ENCODE measurements at regions not wholly inside any gene's neighbourhood (a gene's known extent, or its start where the extent isn't known, plus 50 kb on each side); places are given as distances from the start of the nearest gene placed in this dataset.

DNA sequence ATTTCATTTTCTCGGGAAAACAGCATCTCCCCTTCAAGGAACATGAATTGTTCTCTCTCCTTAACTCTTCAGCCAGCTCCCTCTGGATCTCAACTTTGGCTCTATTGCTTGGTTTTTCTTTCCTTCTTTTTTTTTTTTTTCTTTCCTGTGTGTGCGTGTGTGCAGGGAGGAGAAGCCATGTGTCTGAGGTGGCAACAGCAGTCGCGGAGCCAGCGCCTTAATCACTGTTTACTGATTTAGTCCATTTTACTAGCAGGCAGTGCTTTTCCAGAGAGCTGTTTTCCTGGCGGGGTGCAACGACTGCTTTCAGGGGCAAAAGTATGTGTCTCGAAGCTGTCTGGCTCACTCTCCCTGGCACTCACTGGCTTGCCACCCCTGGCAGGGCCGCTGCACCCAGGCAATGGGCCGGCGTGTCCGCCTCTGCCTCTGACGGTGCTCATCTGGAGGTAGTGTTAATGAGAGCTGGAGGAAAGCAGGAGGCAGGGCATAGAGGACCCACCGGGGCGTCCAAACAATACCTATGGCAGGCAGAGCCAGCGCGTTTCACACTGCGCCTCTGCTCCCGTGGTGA, 835.4 kb upstream of the NR2F2 start:
- no peak for TF ChIP-seq CTCF (IDR thresholded peaks at IDR 0.05; ENCODE audit: partially characterized antibody, unreplicated experiment)
- no peaks in the 10 kb centered on the region for H3K27me3 Mint-ChIP-seq (ENCODE audit: unreplicated experiment)

GRCh38 chr15:95497634-95498033, 832.9 kb upstream of the NR2F2 start:
- H3K27me3 Mint-ChIP-seq (ENCODE audit: unreplicated experiment), result no peaks in the 10 kb centered on the region
- no peaks in the 10 kb centered on the region for H3K9me3 Mint-ChIP-seq (ENCODE audit: unreplicated experiment)
- H3K27ac Mint-ChIP-seq (ENCODE audit: unreplicated experiment), result no peak overlapping the region
- no peak for DNase-seq
- H3K4me1 Mint-ChIP-seq (ENCODE audit: low read depth, unreplicated experiment), result no peaks in the 10 kb centered on the region
- no peaks in the 10 kb centered on the region for H3K36me3 Mint-ChIP-seq (ENCODE audit: unreplicated experiment)
- no peak for TF ChIP-seq CTCF (IDR thresholded peaks at IDR 0.05; ENCODE audit: partially characterized antibody, unreplicated experiment)
- no peak overlapping the region for H3K4me3 Mint-ChIP-seq (ENCODE audit: unreplicated experiment)

More for the DNA sequence above, 835.4 kb upstream of the NR2F2 start:
- Mint-ChIP-seq H3K4me1 (ENCODE audit: low read depth, unreplicated experiment) (no peaks in the 10 kb centered on the region), H3K36me3 (ENCODE audit: unreplicated experiment) (no peaks in the 10 kb centered on the region), H3K9me3 (ENCODE audit: unreplicated experiment) (no peaks in the 10 kb centered on the region), H3K4me3 (ENCODE audit: unreplicated experiment) (no peak overlapping the region), H3K27ac (ENCODE audit: unreplicated experiment) (no peak overlapping the region)
- DNase-seq, result no peak

DNA sequence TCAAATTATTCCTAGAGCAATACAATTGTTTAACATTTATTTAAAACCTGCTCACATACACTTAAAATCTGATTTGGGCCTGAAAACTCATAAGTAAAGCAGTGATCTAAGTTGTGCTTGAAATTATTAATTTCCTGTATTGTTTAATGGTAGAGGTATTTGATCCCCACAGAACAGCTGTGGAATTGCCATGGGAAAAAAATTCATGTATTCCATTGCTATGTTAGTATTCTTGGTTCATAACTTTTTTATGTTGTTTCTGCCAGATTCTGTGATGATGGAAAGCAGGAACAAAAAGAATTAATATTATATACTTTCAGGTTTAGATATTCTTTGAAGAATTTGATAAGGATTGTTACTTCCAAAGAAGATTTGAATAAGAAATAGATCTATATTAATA, 831.5 kb upstream of the NR2F2 start:
- Mint-ChIP-seq H3K27ac (ENCODE audit: unreplicated experiment) (no peak overlapping the region), H3K27me3 (ENCODE audit: unreplicated experiment) (no peaks in the 10 kb centered on the region), H3K9me3 (ENCODE audit: unreplicated experiment) (no peaks in the 10 kb centered on the region), H3K36me3 (ENCODE audit: unreplicated experiment) (no peaks in the 10 kb centered on the region), H3K4me3 (ENCODE audit: unreplicated experiment) (no peak overlapping the region), H3K4me1 (ENCODE audit: low read depth, unreplicated experiment) (no peaks in the 10 kb centered on the region)
- DNase-seq, result no peak
- no peak for TF ChIP-seq CTCF (IDR thresholded peaks at IDR 0.05; ENCODE audit: partially characterized antibody, unreplicated experiment)

GRCh38 chr15:95499397-95499796, 831.1 kb upstream of the NR2F2 start:
- Mint-ChIP-seq H3K4me3 (ENCODE audit: unreplicated experiment) (no peak overlapping the region), H3K4me1 (ENCODE audit: low read depth, unreplicated experiment) (no peaks in the 10 kb centered on the region), H3K9me3 (ENCODE audit: unreplicated experiment) (no peaks in the 10 kb centered on the region), H3K27ac (ENCODE audit: unreplicated experiment) (no peak overlapping the region), H3K27me3 (ENCODE audit: unreplicated experiment) (no peaks in the 10 kb centered on the region), H3K36me3 (ENCODE audit: unreplicated experiment) (no peaks in the 10 kb centered on the region)
- no peak for TF ChIP-seq CTCF (IDR thresholded peaks at IDR 0.05; ENCODE audit: partially characterized antibody, unreplicated experiment)
- no peak for DNase-seq

GRCh38 chr15:95501865-95502264, 828.6 kb upstream of the NR2F2 start:
- Mint-ChIP-seq H3K36me3 (ENCODE audit: unreplicated experiment) (no peaks in the 10 kb centered on the region), H3K4me1 (ENCODE audit: low read depth, unreplicated experiment) (no peaks in the 10 kb centered on the region), H3K27me3 (ENCODE audit: unreplicated experiment) (no peaks in the 10 kb centered on the region)

More at GRCh38 chr15:95501865-95502264, 828.6 kb upstream of the NR2F2 start:
- no peak for TF ChIP-seq CTCF (IDR thresholded peaks at IDR 0.05; ENCODE audit: partially characterized antibody, unreplicated experiment)
- no peak overlapping the region for H3K27ac Mint-ChIP-seq (ENCODE audit: unreplicated experiment)
- DNase-seq, result no peak
- H3K9me3 Mint-ChIP-seq (ENCODE audit: unreplicated experiment), result no peaks in the 10 kb centered on the region
- no peak overlapping the region for H3K4me3 Mint-ChIP-seq (ENCODE audit: unreplicated experiment)

Data from glutamatergic neuron (in vitro differentiated cells).